PC-9 (cell line): ENCODE measurements at regions not wholly inside any gene's neighbourhood (a gene's known extent, or its start where the extent isn't known, plus 50 kb on each side); places are given as distances from the start of the nearest gene placed in this dataset.

ENCODE experiments used
- EZH2 ChIP-seq: fragments of 200-600 bp; sonication (generic); IDR thresholded peaks from 2 replicates; pipeline ENCODE4 v1.8.0; 2017; ENCODE audit warnings: antibody characterized with exemption, low read depth
- TF ChIP-seq, protein P1 (sequence below): fragments of 200-600 bp; sonication (generic); conservative IDR thresholded peaks from 2 replicates; pipeline ENCODE4 v1.6.1; 2017; ENCODE audit warnings: mixed run types, antibody characterized with exemption, mild to moderate bottlenecking, moderate library complexity

DNA sequence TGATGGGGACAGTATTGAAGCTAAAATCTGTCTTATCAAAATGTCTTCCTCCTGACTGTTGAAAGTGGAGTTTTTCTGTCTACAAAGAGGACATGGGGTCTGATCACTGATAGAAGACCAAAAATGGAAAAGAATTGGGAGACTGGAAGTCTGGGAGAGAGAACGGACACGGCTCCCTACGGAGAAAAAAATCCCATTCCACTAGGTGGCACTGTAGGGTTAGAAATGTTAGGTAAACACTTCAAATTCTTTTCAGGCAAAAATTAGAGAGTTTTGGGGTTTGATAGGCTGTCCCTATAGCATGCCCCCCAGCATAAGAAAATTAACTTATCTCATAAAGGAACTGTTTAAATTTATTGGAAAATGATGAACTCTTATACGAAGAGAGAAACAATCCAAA is 200.5 kb downstream of the FAM133A start:
- TF ChIP-seq, protein P1, sequence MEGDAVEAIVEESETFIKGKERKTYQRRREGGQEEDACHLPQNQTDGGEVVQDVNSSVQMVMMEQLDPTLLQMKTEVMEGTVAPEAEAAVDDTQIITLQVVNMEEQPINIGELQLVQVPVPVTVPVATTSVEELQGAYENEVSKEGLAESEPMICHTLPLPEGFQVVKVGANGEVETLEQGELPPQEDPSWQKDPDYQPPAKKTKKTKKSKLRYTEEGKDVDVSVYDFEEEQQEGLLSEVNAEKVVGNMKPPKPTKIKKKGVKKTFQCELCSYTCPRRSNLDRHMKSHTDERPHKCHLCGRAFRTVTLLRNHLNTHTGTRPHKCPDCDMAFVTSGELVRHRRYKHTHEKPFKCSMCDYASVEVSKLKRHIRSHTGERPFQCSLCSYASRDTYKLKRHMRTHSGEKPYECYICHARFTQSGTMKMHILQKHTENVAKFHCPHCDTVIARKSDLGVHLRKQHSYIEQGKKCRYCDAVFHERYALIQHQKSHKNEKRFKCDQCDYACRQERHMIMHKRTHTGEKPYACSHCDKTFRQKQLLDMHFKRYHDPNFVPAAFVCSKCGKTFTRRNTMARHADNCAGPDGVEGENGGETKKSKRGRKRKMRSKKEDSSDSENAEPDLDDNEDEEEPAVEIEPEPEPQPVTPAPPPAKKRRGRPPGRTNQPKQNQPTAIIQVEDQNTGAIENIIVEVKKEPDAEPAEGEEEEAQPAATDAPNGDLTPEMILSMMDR: peak; percentile 69
- TF ChIP-seq EZH2: no peak
